HUES6 (cell line): ENCODE measurements at regions not wholly inside any gene's neighbourhood (a gene's known extent, or its start where the extent isn't known, plus 50 kb on each side); places are given as distances from the start of the nearest gene placed in this dataset.
"Not testable (repeated sequence)": the region's sequence is repeated elsewhere in the genome, so short reads cannot be mapped to it uniquely, and the experiment has no call there.

Experiments used
- H3K27ac ChIP-seq: 2 replicates; pipeline ENCODE4 v1.7.0; 2013; ENCODE audit warnings: low read depth, mild to moderate bottlenecking, low read length, inconsistent platforms
- H3K27me3 ChIP-seq: 2 replicates; pipeline ENCODE4 v1.6.1; 2013; ENCODE audit warnings: low read length; ENCODE audit not compliant: control insufficient read depth, insufficient read depth
- H3K36me3 ChIP-seq: 2 replicates; pipeline ENCODE4 v1.6.1; 2013; ENCODE audit warnings: low read length; ENCODE audit not compliant: control insufficient read depth, insufficient read depth
- H3K4me1 ChIP-seq: 2 replicates; pipeline ENCODE4 v1.6.1; 2013; ENCODE audit warnings: low read length; ENCODE audit not compliant: control insufficient read depth, insufficient read depth
- H3K4me3 ChIP-seq: 2 replicates; pipeline ENCODE4 v1.5.1; 2013; ENCODE audit warnings: low read depth, low read length
- H3K9ac ChIP-seq: one replicate; pipeline ENCODE4 v1.6.1; 2013; ENCODE audit warnings: mild to moderate bottlenecking, low read length
- H3K9me3 ChIP-seq: 2 replicates; pipeline ENCODE4 v1.6.1; 2013; ENCODE audit warnings: low read depth, low read length; ENCODE audit not compliant: control insufficient read depth, insufficient read depth

DNA sequence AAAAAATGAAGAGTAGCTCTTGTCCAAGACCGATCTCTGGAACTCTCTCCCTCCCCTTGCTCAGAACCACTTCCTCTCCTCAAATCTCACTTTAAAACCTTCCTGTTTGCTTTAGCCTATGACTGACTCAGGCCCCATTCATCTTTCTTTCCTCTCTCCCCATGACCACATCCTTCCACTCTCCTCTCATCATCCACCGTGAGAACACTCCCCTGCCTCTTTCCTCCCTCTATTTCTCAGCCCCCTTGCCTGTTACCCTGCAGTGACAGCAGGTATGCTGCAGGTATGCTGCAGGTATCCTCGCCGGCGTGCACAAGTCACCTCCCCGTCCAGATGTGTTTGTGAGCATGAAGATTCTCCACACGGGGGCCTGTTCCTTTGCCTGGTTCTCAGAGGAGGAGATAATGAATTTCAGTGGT is 505.3 kb downstream of the CCDC171 start:
- Histone ChIP-seq H3K36me3 (no peaks in the 10 kb centered on the region), H3K27ac (no peak overlapping the region), H3K4me3 (no peak overlapping the region), H3K27me3 (no peaks in the 10 kb centered on the region), H3K9me3 (no peaks in the 10 kb centered on the region), H3K9ac (no peak overlapping the region), H3K4me1 (peaks cover 8% of the 10 kb centered on the region)

DNA sequence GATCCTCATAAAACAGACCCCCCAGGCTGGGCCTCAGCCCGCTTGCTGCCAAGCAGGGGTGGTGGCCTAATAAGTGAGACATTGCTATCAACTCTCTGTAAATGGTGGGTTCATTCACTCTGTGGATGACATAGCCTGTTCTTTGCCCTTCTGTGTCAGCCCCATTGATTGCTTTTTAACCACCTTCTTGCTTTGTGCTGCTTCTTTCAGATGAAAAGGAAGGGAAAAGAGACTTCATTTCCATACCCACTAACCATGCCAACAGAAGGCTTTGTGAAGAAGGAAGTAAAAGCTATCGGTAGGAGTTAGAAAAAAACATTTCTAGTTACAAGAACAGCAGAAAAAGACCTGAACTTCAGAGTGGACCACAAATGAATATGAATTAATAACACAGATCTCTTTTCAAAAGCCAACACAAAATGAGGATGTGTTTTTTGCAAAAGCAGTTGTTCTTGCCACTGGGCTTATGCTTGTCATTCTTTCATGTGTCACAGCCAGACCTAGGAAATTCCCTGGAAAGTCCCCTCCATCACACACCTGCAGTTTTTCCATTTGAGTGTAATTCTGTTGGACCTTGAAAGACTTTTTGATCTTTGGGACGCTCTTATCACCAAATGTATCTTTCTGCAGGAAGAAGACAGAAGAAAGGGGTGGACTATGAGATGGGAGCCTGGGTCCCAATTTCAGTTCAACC is 507.7 kb downstream of the CCDC171 start:
- Histone ChIP-seq H3K27me3 (no peaks in the 10 kb centered on the region), H3K4me3 (no peak overlapping the region), H3K36me3 (no peaks in the 10 kb centered on the region), H3K9me3 (no peaks in the 10 kb centered on the region), H3K27ac (no peak overlapping the region), H3K9ac (no peak overlapping the region), H3K4me1 (peaks cover 8% of the 10 kb centered on the region)

DNA sequence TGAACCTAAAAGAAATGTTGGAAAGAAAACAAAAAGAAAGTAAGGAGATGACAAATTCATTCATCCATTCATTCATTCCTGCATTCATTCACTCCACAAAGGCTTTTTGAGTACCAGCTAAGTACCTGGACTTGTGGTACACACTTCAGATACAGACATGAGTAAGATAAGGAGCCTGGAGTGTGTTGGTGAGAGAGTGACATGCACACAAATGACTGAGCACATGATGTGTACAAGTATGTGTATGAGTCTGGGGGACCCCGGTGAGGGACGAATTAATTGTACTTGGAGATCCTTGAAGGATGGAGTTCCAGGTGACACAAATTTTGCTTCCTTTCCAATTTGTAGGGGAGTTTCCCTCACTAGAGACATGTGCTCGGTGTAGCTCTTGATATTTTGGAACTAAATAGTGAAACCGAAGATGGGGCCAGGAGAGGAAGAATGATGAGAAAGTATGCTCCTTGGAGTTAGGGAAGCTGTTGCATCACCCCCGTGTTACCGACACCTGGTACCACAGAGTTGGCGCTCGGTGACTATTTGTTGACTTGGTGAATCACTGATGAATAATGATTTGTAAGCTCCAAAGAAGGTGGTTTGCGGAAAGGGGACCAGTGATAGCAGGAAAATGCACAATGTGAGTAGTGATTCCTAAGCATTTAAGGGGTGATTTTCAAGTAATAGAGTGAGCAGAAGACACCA is 509.8 kb downstream of the CCDC171 start:
- Histone ChIP-seq H3K4me3 (no peak overlapping the region), H3K27me3 (no peaks in the 10 kb centered on the region), H3K9me3 (no peaks in the 10 kb centered on the region), H3K9ac (no peak overlapping the region), H3K27ac (no peak overlapping the region), H3K36me3 (no peaks in the 10 kb centered on the region), H3K4me1 (peaks cover 8% of the 10 kb centered on the region)

DNA sequence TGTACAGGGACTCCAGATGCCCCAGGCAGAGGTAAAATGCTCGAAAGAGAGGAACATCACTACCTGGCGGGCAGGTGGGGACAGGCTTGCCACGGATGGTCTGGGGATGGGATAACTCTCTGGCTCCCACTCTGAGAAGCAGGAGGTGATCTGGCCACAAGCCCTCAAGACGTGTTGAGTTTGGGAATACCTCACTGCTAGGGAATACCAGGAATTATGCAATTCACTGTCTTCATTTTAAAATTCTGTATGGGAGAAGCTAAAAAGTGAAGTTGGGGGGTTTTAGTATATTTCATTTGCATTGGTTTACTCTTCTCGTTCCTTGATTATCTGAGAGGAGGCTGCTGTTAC is 510.4 kb downstream of the CCDC171 start:
- Histone ChIP-seq H3K4me1 (peaks cover 8% of the 10 kb centered on the region), H3K9ac (no peak overlapping the region), H3K9me3 (no peaks in the 10 kb centered on the region), H3K27me3 (no peaks in the 10 kb centered on the region), H3K27ac (no peak overlapping the region), H3K36me3 (no peaks in the 10 kb centered on the region), H3K4me3 (no peak overlapping the region)

DNA sequence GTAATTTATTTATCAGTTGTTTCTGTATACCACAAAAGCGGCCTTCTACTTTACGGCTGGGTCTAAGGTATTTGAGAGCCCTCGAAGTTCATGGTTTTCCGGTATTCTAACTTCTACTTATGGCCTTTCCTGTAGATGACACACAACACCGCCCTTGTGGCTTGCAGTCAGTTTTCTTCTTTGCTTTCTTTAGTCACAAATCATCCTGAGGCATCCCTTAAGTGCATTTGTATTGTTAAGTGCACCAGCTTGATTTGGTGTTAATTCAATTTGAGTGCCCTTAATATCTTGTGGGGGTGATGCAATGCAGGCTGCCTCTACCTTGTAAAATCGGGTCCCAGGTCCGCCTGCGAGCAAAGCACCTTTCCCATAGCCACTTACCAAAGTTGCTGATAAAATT is 511.9 kb downstream of the CCDC171 start:
- H3K27me3 ChIP-seq, result no peaks in the 10 kb centered on the region
- H3K4me3 ChIP-seq, result no peak overlapping the region
- H3K4me1 ChIP-seq, result peaks cover 8% of the 10 kb centered on the region
- H3K9me3 ChIP-seq, result no peaks in the 10 kb centered on the region
- H3K27ac ChIP-seq, result no peak overlapping the region
- no peaks in the 10 kb centered on the region for H3K36me3 ChIP-seq
- no peak overlapping the region for H3K9ac ChIP-seq

DNA sequence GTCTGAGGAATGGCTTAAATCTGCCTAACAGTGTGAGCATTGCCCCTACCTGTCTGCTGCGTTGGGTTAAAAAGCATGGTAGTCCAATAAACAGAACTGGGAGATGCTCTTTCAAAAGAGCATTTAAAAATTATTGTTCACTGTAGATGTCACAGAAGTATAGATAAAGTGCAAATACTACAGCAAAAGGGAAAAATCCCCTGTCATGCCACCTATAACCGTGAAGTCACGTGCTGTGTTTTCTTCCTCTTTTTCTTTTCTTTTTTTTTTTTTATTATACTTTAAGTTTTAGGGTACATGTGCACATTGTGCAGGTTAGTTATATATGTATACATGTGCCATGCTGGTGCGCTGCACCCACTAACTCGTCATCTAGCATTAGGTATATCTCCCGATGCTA is 513.4 kb downstream of the CCDC171 start:
- H3K27me3 ChIP-seq, H3K9me3 ChIP-seq, H3K4me1 ChIP-seq, H3K36me3 ChIP-seq, H3K4me3 ChIP-seq, H3K9ac ChIP-seq, H3K27ac ChIP-seq: not testable (repeated sequence)

DNA sequence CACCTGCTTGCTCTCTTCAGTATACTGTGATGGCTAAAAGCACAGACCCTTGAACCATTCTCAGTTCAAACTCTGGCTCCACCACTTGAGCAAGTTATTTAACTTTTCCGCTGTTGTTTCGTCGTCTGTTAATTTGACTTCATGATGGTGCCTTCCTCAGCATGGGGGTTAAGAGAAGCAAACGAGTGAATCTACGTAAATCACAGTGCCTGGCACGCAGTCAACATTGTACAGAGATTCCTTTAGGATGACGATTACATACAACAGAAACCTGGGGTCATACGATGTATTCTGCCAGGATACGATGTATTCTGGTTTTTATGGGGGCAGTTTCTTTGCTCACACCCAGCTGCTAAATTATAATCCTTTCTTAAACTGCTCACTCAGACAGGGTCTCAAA is 515.6 kb downstream of the CCDC171 start:
- H3K9ac ChIP-seq, result no peak overlapping the region
- no peaks in the 10 kb centered on the region for H3K36me3 ChIP-seq
- no peak overlapping the region for H3K27ac ChIP-seq
- H3K9me3 ChIP-seq, result no peaks in the 10 kb centered on the region
- H3K4me3 ChIP-seq, result no peak overlapping the region
- no peaks in the 10 kb centered on the region for H3K4me1 ChIP-seq
- H3K27me3 ChIP-seq, result no peaks in the 10 kb centered on the region

DNA sequence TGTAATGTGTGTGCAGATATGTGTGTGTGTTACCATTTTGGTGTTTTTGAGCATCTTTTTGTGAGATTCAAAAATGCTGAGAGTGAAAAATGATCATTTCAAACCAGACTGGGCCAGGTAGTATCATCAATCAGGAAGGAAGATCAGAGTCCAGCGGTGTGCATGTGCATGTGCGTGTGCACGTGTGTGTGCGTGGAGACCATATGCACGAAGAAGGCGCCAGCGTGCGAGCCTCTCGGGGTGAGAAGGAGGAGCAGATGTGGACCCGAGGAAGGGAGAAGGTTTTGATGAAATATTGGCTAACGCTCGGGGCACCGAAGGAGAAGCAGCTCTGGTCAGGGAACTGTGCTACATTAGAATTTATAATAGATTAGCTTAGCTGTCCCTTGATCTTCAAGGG is 516.4 kb downstream of the CCDC171 start:
- no peaks in the 10 kb centered on the region for H3K9me3 ChIP-seq
- H3K4me1 ChIP-seq, result no peaks in the 10 kb centered on the region
- no peak overlapping the region for H3K27ac ChIP-seq
- H3K9ac ChIP-seq, result no peak overlapping the region
- no peaks in the 10 kb centered on the region for H3K36me3 ChIP-seq
- H3K27me3 ChIP-seq, result no peaks in the 10 kb centered on the region
- no peak overlapping the region for H3K4me3 ChIP-seq

DNA sequence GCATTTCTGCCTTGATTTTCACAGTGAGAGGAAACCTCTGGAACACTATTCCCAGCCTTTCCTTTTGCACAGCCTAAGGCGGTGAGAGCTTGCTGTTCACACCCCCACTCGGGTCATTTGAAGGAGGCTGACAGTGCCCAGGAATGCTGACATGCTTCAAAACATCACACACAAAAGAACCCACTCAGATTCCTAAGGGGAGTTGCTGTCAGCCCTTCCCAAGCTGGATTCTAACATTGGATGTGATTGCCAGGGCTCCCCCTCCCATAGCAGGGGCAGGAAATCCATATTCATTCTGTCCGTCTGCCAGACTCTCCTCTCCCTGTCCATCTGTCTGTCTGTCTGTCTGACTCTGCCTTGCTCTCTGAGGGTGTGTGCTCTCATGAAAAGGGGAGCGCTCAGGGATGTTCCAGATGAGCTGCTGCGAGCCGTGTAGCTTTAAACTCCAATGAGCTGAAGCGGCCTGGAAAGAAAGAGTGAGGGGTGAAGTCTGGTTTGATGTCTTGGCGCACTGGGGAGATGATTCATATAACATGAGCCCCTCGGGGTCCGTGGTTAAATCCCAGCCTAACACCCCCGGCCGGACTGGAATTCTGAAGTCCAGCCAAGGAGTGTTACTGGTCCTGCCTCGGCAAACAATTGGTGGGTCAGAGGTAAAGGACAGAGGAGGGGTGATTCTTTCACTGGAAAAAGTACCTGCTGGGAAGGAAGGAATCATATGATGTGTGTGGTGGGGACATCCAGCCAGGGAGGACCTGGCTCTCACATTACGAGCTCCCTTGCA is 517.0 kb downstream of the CCDC171 start:
- H3K4me1 ChIP-seq, result no peaks in the 10 kb centered on the region
- H3K9me3 ChIP-seq, result no peaks in the 10 kb centered on the region
- no peak overlapping the region for H3K27ac ChIP-seq
- no peak overlapping the region for H3K4me3 ChIP-seq
- no peak overlapping the region for H3K9ac ChIP-seq
- H3K27me3 ChIP-seq, result no peaks in the 10 kb centered on the region
- H3K36me3 ChIP-seq, result no peaks in the 10 kb centered on the region

DNA sequence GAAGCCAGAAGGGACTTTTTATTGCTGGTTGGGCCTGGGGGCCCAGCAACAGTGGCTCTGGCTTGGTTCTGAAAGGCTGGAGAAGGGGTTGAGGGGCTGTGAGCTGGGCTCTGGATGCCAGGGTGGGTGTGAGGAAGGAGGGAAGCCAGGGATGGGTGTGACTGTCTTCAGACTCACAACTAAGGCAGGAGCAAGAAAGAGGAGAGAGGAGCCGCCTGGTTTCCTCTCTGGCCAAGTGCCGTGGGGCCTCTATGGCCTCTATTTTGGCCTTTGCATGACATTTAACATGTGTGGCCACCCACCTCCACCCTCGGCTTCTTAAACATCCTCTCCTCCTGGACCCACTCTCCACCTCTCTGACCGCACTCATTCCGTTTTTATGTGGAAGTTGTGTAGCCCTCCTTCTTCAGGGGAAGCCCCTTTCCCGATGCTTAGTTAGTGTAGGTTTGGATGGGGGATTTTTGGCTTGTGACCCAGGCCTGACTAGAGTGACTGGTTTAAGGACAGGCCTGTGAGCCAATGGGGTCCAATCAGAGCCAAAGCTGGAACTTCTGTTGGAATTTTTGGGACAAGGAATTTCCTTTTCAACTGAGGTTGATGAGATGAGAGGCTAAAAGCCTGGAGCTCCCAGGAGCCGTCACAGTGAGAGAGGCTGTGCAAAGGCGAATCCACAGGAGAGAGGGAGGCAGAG is 517.8 kb downstream of the CCDC171 start:
- no peak overlapping the region for H3K9ac ChIP-seq
- no peaks in the 10 kb centered on the region for H3K36me3 ChIP-seq

DNA sequence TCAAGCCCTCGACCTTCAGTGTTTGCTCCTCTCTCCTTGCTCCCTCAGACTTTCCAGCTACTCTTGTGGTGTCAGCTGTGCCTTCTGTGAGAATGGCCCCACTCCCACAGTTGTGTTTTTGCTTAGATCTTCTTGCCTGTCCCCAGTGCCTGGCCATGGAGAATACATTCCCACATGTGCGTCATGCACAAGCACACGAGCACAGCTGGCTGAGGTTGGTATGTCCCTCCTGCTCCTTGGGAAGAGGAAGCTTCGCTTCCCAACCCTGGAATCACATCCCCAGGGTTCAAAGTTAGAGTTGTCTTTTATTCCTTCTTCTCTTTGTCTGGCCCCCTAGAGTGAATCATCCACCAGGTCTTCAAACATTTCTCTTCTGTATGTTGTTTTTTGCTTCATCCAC is 518.6 kb downstream of the CCDC171 start:
- no peaks in the 10 kb centered on the region for H3K9me3 ChIP-seq
- H3K36me3 ChIP-seq, result no peaks in the 10 kb centered on the region
- no peak overlapping the region for H3K9ac ChIP-seq

More for the DNA sequence above, 517.8 kb downstream of the CCDC171 start:
- H3K4me3 ChIP-seq, result no peak overlapping the region
- H3K27me3 ChIP-seq, result no peaks in the 10 kb centered on the region
- H3K9me3 ChIP-seq, result no peaks in the 10 kb centered on the region
- H3K27ac ChIP-seq, result no peak overlapping the region
- no peaks in the 10 kb centered on the region for H3K4me1 ChIP-seq

More for the DNA sequence above, 518.6 kb downstream of the CCDC171 start:
- H3K4me1 ChIP-seq, result no peaks in the 10 kb centered on the region
- H3K27me3 ChIP-seq, result no peaks in the 10 kb centered on the region
- H3K4me3 ChIP-seq, result no peak overlapping the region
- no peak overlapping the region for H3K27ac ChIP-seq
